ENCODE measurements at regions not wholly inside any gene's neighbourhood (a gene's known extent, or its start where the extent isn't known, plus 50 kb on each side); places are given as distances from the start of the nearest gene placed in this dataset.

GRCh38 chr1:38587766-38588165 lies 271.8 kb downstream of the RRAGC start (continued):
- no peak for TF ChIP-seq STAT6 (CRISPR knock-in tag; conservative IDR thresholded peaks at IDR 0.05; ENCODE audit: low read depth)
- no peak for TF ChIP-seq RORB (CRISPR knock-in tag; IDR thresholded peaks at IDR 0.05)
- no peak for TF ChIP-seq ATF2 (CRISPR knock-in tag; IDR thresholded peaks at IDR 0.05; ENCODE audit: borderline replicate concordance, low read depth)
- no peak for TF ChIP-seq SOX15 (CRISPR knock-in tag; IDR thresholded peaks at IDR 0.05)
- TF ChIP-seq MXD4 (CRISPR knock-in tag; IDR thresholded peaks at IDR 0.05; ENCODE audit: borderline replicate concordance): no peak
- TF ChIP-seq E2F5 (CRISPR knock-in tag; IDR thresholded peaks at IDR 0.05): no peak
- no peak for TF ChIP-seq PRRX2 (CRISPR knock-in tag; IDR thresholded peaks at IDR 0.05)
- no peak for TF ChIP-seq SMAD4 (CRISPR knock-in tag; IDR thresholded peaks at IDR 0.05)
- TF ChIP-seq ZNF423 (CRISPR knock-in tag; IDR thresholded peaks at IDR 0.05): no peak

GRCh38 chr1:38586993-38587646 lies 272.5 kb downstream of the RRAGC start:
- Mint-ChIP-seq H3K27me3 (ENCODE audit: low read depth) (no peaks in the 10 kb centered on the region), H3K27ac (no peak overlapping the region), H3K9me3 (peaks cover 16% of the 10 kb centered on the region), H3K4me1 (peaks cover 6% of the 10 kb centered on the region), H3K4me3 (no peak overlapping the region), H3K36me3 (no peaks in the 10 kb centered on the region)
- ChIA-PET POLR2A (no interaction called here), CTCF (interaction anchor here (0.5 to 2.6 kb wide), 35 partner anchors 9 to 1289 kb away, joined by 3 to 16 read pairs (median 3); no protein-coding TSS in a partner anchor)
- TF ChIP-seq ATF6 (CRISPR knock-in tag; IDR thresholded peaks at IDR 0.05): no peak
- 0 out of 2 replicates have a peak, but pooled peaks have one; percentile 48 for TF ChIP-seq ZSCAN18 (CRISPR knock-in tag; IDR thresholded peaks at IDR 0.05)
- no peak for TF ChIP-seq ZNF396 (CRISPR knock-in tag; IDR thresholded peaks at IDR 0.05; ENCODE audit: borderline replicate concordance)
- no peak for TF ChIP-seq JAZF1 (CRISPR knock-in tag; IDR thresholded peaks at IDR 0.05)
- 0 out of 2 replicates have a peak, but pooled peaks have one; percentile 17 for TF ChIP-seq NFATC4 (CRISPR knock-in tag; IDR thresholded peaks at IDR 0.05)
- peak; percentile 92 for TF ChIP-seq CTCF (IDR thresholded peaks at IDR 0.05)
- peak; percentile 57; the same call in 1 of the 2 replicates for TF ChIP-seq PRRX2 (CRISPR knock-in tag; IDR thresholded peaks at IDR 0.05)
- no peak for TF ChIP-seq ETV6 (CRISPR knock-in tag; IDR thresholded peaks at IDR 0.05)
- no peak for TF ChIP-seq ZNF263 (CRISPR knock-in tag; IDR thresholded peaks at IDR 0.05; ENCODE audit: low read depth)
- TF ChIP-seq ZBTB21 (CRISPR knock-in tag; IDR thresholded peaks at IDR 0.05; ENCODE audit: borderline replicate concordance): no peak
- no peak for TF ChIP-seq NFYB (CRISPR knock-in tag; conservative IDR thresholded peaks at IDR 0.05; ENCODE audit: low read depth)
- DNase-seq (ENCODE audit: low spot score) (peak; percentile 84), ATAC-seq (peak; percentile 98)

Data from WTC11 (cell line).